Heart left ventricle (tissue), 16 donors: ENCODE measurements at regions not wholly inside any gene's neighbourhood (a gene's known extent, or its start where the extent isn't known, plus 50 kb on each side); places are given as distances from the start of the nearest gene placed in this dataset.

Experiments used
- ATAC-seq, 4 donors: fragments of 200-7000 bp; cut with Tn5 transposase; one replicate each; pipeline ENCODE4 v1.9.1; 2020 to 2022; ENCODE audit warnings: moderate library complexity in 4 of 4, mild to moderate bottlenecking in 3 of 4, moderate number of reproducible peaks in 1 of 4
- DNase-seq, 5 donors: peaks; one replicate each; pipeline ENCODE4 v3.0.0-alpha.2; 2020
- H3K27ac ChIP-seq, 12 donors: fragments of 200-600 bp; sonication (generic) in 4 of 12; one replicate each; pipeline versions ENCODE4 v1.5.0 to v1.8.0; 2016 to 2022; ENCODE audit warnings: mild to moderate bottlenecking in 2 of 12
- H3K27me3 ChIP-seq, 9 donors: fragments of 200-600 bp; sonication (generic) in 2 of 9; one replicate each; pipeline versions ENCODE4 v1.5.1 to v1.8.0; 2016 to 2022; ENCODE audit warnings: mild to moderate bottlenecking in 3 of 9
- H3K36me3 ChIP-seq, 9 donors: fragments of 200-600 bp; sonication (generic) in 2 of 9; one replicate each; pipeline versions ENCODE4 v1.5.0 to v1.8.0; 2018 to 2022; ENCODE audit warnings: mild to moderate bottlenecking in 2 of 9
- H3K4me1 ChIP-seq, 12 donors: fragments of 200-600 bp; sonication (generic) in 4 of 12; one replicate each; pipeline versions ENCODE4 v1.5.0 to v1.8.0; 2016 to 2022; ENCODE audit warnings: mild to moderate bottlenecking in 3 of 12
- H3K4me3 ChIP-seq, 12 donors: fragments of 200-600 bp; sonication (generic) in 4 of 12; one replicate each; pipeline versions ENCODE4 v1.5.0 to v1.8.0; 2017 to 2022; ENCODE audit warnings: mild to moderate bottlenecking in 9 of 12, moderate library complexity in 4 of 12
- H3K9me3 ChIP-seq, 12 donors: fragments of 200-600 bp; sonication (generic) in 4 of 12; one replicate each; pipeline versions ENCODE4 v1.5.0 to v1.8.0; 2016 to 2022; ENCODE audit warnings: mild to moderate bottlenecking in 1 of 12
- POLR2A ChIP-seq, 2 donors: fragments of 450-650 bp; IDR thresholded peaks; one replicate each; pipeline ENCODE4 v1.6.1; 2017; ENCODE audit warnings: antibody characterized with exemption in 2 of 2, mild to moderate bottlenecking in 2 of 2, moderate library complexity in 2 of 2
- WGBS, 4 donors: extraction: QIAGEN DNeasy Blood & Tissue Kit in 2 of 4; methylation state at CpG; one replicate each; pipeline versions ENCODE4 v1.1.5 to v1.1.7; 2013 to 2018; 5-methylcytosine and 5-hydroxymethylcytosine counted together
- intact Hi-C, 10 donors: fragments of 100-400 bp; cut with DNase I; formaldehyde crosslinking; loops; one replicate each; pipeline versions ENCODE4 v1.11.1 to v1.14.2; 2022
- TF ChIP-seq, protein P1 (sequence below), 12 donors: fragments of 200-600 bp; sonication (generic) in 4 of 12; IDR thresholded peaks; one replicate each; pipeline versions ENCODE4 v1.5.0 to v1.8.0; 2018 to 2022; ENCODE audit warnings: antibody characterized with exemption in 12 of 12, mild to moderate bottlenecking in 5 of 12
- donor health status: ischemic (EF 13 %, LVEDD 7.1; RV severe dilation, severe dysfunction).
- donor health status: healthy with polysubstance abuse.
- donor health status: DM: no; HTN: yes; CAD: no.
- donor health status: DM: no; HTN: no; CAD: no.
- donor health status: ischemic (EF 25% LVEDD 6.9; RV normal size, moderate dysfunction).
- donor health status: ischemic (EF 25% LVEDD 5.7; RV mildly dilated, moderate dysfunction).
- donor health status: healthy.
- donor health status: DM: yes; HTN: yes; CAD: no.
- donor health status: ischemic (EF 35%, LVEDD 5.7; RV mildly dilated, moderate dysfunction).
- donor health status: nonischemic (EF 11% LVEDD 7.7; RV severe dilation, severe dysfunction).
- donor health status: DM: yes; HTN: yes; CAD: no.
- donor health status: PGD.
- donor health status: ischemic (EF 29% LVEDD 5.4; RV normal size, mild dysfunction).
- donor health status: nonischemic (EF 23%, LVEDD 6.1; RV moderate dilation, normal function).

DNA sequence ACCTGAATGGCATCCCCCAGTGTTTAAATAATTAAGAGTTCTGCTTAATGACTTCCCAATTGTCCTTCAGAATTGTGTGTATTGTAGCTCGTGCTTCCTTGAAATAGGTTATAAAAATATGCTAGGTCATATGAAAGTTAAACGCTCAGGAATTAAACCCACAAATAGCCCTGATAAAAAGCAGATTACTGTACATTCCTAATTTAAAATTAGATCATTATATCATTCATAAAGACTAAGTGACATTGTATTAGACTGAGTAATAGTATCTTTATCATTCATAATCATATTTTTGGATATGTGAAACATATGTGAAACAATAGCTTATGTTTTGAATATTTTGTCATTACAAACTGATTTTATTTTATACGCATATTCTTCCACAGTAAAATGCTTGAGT lies 1706.7 kb downstream of the HACE1 start:
- intact Hi-C loops = no loop called here
- no peak for TF ChIP-seq POLR2A (IDR thresholded peaks at IDR 0.05)
- TF ChIP-seq, protein P1, sequence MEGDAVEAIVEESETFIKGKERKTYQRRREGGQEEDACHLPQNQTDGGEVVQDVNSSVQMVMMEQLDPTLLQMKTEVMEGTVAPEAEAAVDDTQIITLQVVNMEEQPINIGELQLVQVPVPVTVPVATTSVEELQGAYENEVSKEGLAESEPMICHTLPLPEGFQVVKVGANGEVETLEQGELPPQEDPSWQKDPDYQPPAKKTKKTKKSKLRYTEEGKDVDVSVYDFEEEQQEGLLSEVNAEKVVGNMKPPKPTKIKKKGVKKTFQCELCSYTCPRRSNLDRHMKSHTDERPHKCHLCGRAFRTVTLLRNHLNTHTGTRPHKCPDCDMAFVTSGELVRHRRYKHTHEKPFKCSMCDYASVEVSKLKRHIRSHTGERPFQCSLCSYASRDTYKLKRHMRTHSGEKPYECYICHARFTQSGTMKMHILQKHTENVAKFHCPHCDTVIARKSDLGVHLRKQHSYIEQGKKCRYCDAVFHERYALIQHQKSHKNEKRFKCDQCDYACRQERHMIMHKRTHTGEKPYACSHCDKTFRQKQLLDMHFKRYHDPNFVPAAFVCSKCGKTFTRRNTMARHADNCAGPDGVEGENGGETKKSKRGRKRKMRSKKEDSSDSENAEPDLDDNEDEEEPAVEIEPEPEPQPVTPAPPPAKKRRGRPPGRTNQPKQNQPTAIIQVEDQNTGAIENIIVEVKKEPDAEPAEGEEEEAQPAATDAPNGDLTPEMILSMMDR (IDR thresholded peaks at IDR 0.05) = no peak

GRCh38 chr6:103142902-103143301 lies 1716.8 kb downstream of the HACE1 start:
- WGBS, 4 donors = 77 to 93% (median 83%) methylated on average over 2 of the region's 2 CpGs
- DNase-seq (no peak), ATAC-seq (no peak)
- TF ChIP-seq, protein P1 (IDR thresholded peaks at IDR 0.05) = no peak
- TF ChIP-seq POLR2A (IDR thresholded peaks at IDR 0.05) = no peak
- Histone ChIP-seq H3K27me3 (no peaks in the 10 kb centered on the region), H3K36me3 (no peaks in the 10 kb centered on the region), H3K4me3 (no peak overlapping the region), H3K9me3 (no peaks in the 10 kb centered on the region), H3K4me1 (no peaks in the 10 kb centered on the region), H3K27ac (no peak overlapping the region)
- intact Hi-C loops = no loop called here

More for the DNA sequence above, 1706.7 kb downstream of the HACE1 start:
- Histone ChIP-seq H3K4me1 (peaks cover 0 to 5% (median 0%) of the 10 kb centered on the region in 12 donors), H3K27me3 (no peaks in the 10 kb centered on the region), H3K9me3 (no peaks in the 10 kb centered on the region), H3K36me3 (no peaks in the 10 kb centered on the region), H3K27ac (peak overlapping the region in 6 of 12 donors; percentile 1 to 64 (median 34)), H3K4me3 (no peak overlapping the region)
- WGBS, 4 donors = 37 to 49% (median 45%) methylated on average over 3 of the region's 3 CpGs
- ATAC-seq (peak; percentile 20 to 59 (median 38)), DNase-seq (no peak)

GRCh38 chr6:103140308-103141027 lies 1719.3 kb downstream of the HACE1 start:
- no peaks in the 10 kb centered on the region for H3K36me3 ChIP-seq
- no peaks in the 10 kb centered on the region for H3K4me1 ChIP-seq
- WGBS, 4 donors = 83 to 89% (median 87%) methylated on average over 3 to 6 of the region's 6 CpGs
- DNase-seq = peak in 1 of 5 donors; percentile 13
- no peaks in the 10 kb centered on the region for H3K9me3 ChIP-seq
- H3K27ac ChIP-seq = no peak overlapping the region
- TF ChIP-seq, protein P1 (IDR thresholded peaks at IDR 0.05) = no peak
- no peak for TF ChIP-seq POLR2A (IDR thresholded peaks at IDR 0.05)
- intact Hi-C loops = no loop called here
- no peak overlapping the region for H3K4me3 ChIP-seq
- peak in 1 of 4 donors; percentile 31 for ATAC-seq
- H3K27me3 ChIP-seq = no peaks in the 10 kb centered on the region

GRCh38 chr6:103139377-103139776 lies 1720.3 kb downstream of the HACE1 start:
- H3K9me3 ChIP-seq = no peaks in the 10 kb centered on the region
- peak in 2 of 5 donors; percentile 37 to 46 for DNase-seq
- TF ChIP-seq, protein P1 (IDR thresholded peaks at IDR 0.05) = no peak
- TF ChIP-seq POLR2A (IDR thresholded peaks at IDR 0.05) = no peak
- H3K27ac ChIP-seq = no peak overlapping the region
- H3K4me1 ChIP-seq = no peaks in the 10 kb centered on the region
- intact Hi-C loops = no loop called here
- no peak overlapping the region for H3K4me3 ChIP-seq
- no peaks in the 10 kb centered on the region for H3K27me3 ChIP-seq
- ATAC-seq = peak; percentile 43 to 79 (median 62)
- no peaks in the 10 kb centered on the region for H3K36me3 ChIP-seq
